Right lobe of liver (tissue), 4 donors: ENCODE measurements at regions not wholly inside any gene's neighbourhood (a gene's known extent, or its start where the extent isn't known, plus 50 kb on each side); places are given as distances from the start of the nearest gene placed in this dataset.

Source experiments
- CTCF ChIP-seq, 4 donors: fragments of 200-600 bp in 3 of 4; fragments of 450-650 bp in 1 of 4; IDR thresholded peaks; one replicate each; pipeline versions ENCODE4 v1.5.1 to v1.8.0; 2016 to 2022; ENCODE audit warnings: antibody characterized with exemption in 4 of 4, mild to moderate bottlenecking in 2 of 4
- POLR2A ChIP-seq: fragments of 450-650 bp; IDR thresholded peaks from one replicate; pipeline ENCODE4 v1.6.1; 2017; ENCODE audit warnings: antibody characterized with exemption, mild to moderate bottlenecking
- donor health status: DM: no; HTN: no; CAD: no.
- donor health status: DM: no; HTN: no; CAD: no.
- donor health status: DM: no; HTN: yes; CAD: no.

DNA sequence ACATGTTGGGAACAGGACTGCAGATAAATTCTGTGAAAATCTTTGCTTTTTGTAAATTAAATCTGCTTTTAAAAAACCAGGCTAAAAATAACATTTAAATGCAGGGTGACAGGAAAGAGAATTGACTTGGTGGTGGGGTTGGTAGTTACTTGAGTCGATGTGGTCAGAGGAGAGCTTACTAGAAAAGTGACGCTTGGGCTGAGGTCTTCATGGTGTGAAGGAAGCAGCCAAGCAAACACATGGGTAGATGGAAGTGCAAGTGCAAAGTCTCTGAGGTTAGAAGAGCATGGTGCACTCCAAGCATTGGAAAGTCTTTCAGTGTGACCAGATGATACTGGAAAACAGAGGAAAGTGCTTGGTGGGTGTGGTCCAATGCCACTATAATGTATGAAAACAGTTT, 86.4 kb upstream of the THBS1 start:
- TF ChIP-seq CTCF (IDR thresholded peaks at IDR 0.05) (no peak), POLR2A (no peak)
